ENCODE measurements at regions not wholly inside any gene's neighbourhood (a gene's known extent, or its start where the extent isn't known, plus 50 kb on each side); places are given as distances from the start of the nearest gene placed in this dataset.

DNA sequence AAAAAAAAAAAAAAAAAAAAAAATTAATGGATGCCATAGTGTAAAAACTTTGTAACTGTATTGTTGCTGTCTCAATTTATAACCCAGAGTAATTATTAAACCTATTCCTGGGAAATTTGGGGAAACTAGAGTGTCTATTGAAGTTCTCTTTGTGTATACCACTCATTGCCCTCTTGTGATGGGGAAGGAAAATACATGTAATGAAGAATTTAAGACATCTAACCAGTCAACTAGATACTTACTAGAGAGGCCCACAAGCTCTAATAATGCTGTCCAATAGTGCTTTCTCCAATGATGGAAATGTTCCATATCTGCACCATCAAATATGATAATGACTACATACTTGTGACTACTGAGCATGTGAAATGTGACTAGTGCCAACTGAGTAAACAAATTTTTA lies 168.5 kb upstream of the SLC39A10 start:
- H3K9me3 ChIP-seq (ENCODE audit: low read length), result no peaks in the 10 kb centered on the region
- TF ChIP-seq CTCF (conservative IDR thresholded peaks at IDR 0.05; ENCODE audit: low read depth, low read length), result no peak
- no peak for TF ChIP-seq EZH2phosphoT487 (IDR thresholded peaks at IDR 0.05; ENCODE audit: borderline replicate concordance, low read length)
- TF ChIP-seq EZH2 (IDR thresholded peaks at IDR 0.05; ENCODE audit: low read length, unreplicated experiment), result no peak
- H4K20me1 ChIP-seq (ENCODE audit: low read length), result no peaks in the 10 kb centered on the region
- H2AFZ ChIP-seq (ENCODE audit: low read length), result no peak overlapping the region
- H3K4me3 ChIP-seq (ENCODE audit: low read length), result no peak overlapping the region
- no peak overlapping the region for H3K4me2 ChIP-seq (ENCODE audit: low read length)
- ATAC-seq, result no peak
- no peak overlapping the region for H3K27ac ChIP-seq (ENCODE audit: low read length)
- DNase-seq, result no peak
- no TSS peak for BruUV-seq (replicated peaks)
- H3F3A ChIP-seq (ENCODE audit: low read length, unreplicated experiment), result no peaks in the 10 kb centered on the region
- ChIA-PET CTCF (no interaction called here), POLR2A (ENCODE audit: unreplicated experiment) (no interaction called here)
- H3K79me2 ChIP-seq (ENCODE audit: low read length), result no peaks in the 10 kb centered on the region
- H3K9me2 ChIP-seq (replicated peaks; ENCODE audit: low read length), result no peaks in the 10 kb centered on the region
- no peaks in the 10 kb centered on the region for H3K27me3 ChIP-seq (ENCODE audit: low read length)
- no peak overlapping the region for H3K9ac ChIP-seq (ENCODE audit: low read length)
- no peaks in the 10 kb centered on the region for H3K36me3 ChIP-seq (ENCODE audit: low read depth, low read length)
- intact Hi-C loops (cut with micrococcal nuclease), result loop anchor here (10.0 kb wide), 1 partner anchor 556 kb away; no protein-coding TSS in a partner anchor
- H3K4me1 ChIP-seq (ENCODE audit: insufficient read depth, low read length), result peaks cover 16% of the 10 kb centered on the region

DNA sequence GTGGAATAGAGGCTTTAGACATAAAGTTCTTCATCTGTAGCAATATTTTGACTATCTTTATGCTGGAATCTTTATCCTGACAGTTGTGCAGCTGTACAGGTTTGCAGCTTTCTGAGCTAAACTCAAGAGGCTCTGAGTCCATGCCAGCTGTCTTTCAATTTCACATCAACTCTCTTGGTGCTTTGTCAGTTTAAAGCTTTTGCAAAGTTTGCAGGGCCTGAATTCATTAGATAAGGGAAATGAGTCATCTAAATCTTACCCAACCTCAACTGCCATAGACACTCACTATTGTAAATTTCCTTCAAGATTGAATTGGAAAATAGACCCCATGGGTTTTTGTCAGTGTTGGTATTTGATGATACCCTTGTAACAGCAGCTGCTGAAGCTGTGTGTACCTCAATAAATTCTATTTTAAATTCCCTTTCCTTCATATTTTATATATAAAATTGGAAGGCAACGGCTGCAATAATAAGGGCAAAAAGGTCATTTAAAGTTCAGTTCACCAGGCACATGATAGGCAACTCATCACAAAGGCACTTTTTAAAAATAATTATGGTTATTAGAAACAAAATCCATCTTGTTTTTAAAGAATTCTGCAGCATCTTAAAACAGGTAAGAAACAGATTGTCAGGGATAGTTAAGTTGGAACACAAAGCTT lies 169.9 kb upstream of the SLC39A10 start:
- Histone ChIP-seq H3F3A (ENCODE audit: low read length, unreplicated experiment) (no peaks in the 10 kb centered on the region), H3K9ac (ENCODE audit: low read length) (no peak overlapping the region), H3K27ac (ENCODE audit: low read length) (no peak overlapping the region), H3K4me1 (ENCODE audit: insufficient read depth, low read length) (peaks cover 16% of the 10 kb centered on the region), H3K4me2 (ENCODE audit: low read length) (peak overlapping the region; percentile 14; the same call in 1 of the 2 replicates), H3K9me3 (ENCODE audit: low read length) (no peaks in the 10 kb centered on the region), H2AFZ (ENCODE audit: low read length) (no peak overlapping the region; the same call in 1 of the 2 replicates), H3K79me2 (ENCODE audit: low read length) (no peaks in the 10 kb centered on the region), H3K9me2 (replicated peaks; ENCODE audit: low read length) (no peaks in the 10 kb centered on the region), H3K27me3 (ENCODE audit: low read length) (no peaks in the 10 kb centered on the region), H3K36me3 (ENCODE audit: low read depth, low read length) (no peaks in the 10 kb centered on the region), H4K20me1 (ENCODE audit: low read length) (no peaks in the 10 kb centered on the region), H3K4me3 (ENCODE audit: low read length) (no peak overlapping the region)
- CTCF ChIA-PET, result no interaction called here
- POLR2A ChIA-PET (ENCODE audit: unreplicated experiment), result no interaction called here
- ATAC-seq (peak; percentile 69), DNase-seq (peak; percentile 75)
- TF ChIP-seq EZH2 (IDR thresholded peaks at IDR 0.05; ENCODE audit: low read length, unreplicated experiment) (no peak), EZH2phosphoT487 (IDR thresholded peaks at IDR 0.05; ENCODE audit: borderline replicate concordance, low read length) (no peak), CTCF (conservative IDR thresholded peaks at IDR 0.05; ENCODE audit: low read depth, low read length) (no peak)
- intact Hi-C loops (cut with micrococcal nuclease), result loop anchor here (10.0 kb wide), 1 partner anchor 558 kb away; no protein-coding TSS in a partner anchor
- BruUV-seq (replicated peaks), result no TSS peak

DNA sequence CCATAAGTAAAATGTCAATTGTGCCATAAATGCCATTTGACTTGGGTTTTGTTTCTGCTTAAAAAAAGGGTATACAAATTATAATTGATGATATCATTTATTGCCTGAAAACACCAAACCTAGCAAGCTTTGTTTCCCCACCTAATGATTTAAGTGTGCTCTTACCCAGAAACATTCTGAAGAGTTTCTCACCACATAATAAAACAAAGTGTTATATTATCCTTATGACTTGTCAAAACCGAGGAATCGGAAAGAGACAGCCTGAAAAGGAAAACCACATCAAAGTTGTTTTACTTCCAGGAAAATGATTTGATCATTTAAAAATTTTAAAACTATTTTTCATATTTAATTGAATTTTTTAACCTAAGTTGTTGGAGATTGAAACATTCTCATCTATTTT lies 170.5 kb upstream of the SLC39A10 start:
- DNase-seq (no peak), ATAC-seq (no peak)
- no peak overlapping the region for H3K4me2 ChIP-seq (ENCODE audit: low read length)
- CTCF ChIA-PET, result no interaction called here
- POLR2A ChIA-PET (ENCODE audit: unreplicated experiment), result no interaction called here
- TF ChIP-seq CTCF (conservative IDR thresholded peaks at IDR 0.05; ENCODE audit: low read depth, low read length) (no peak), EZH2phosphoT487 (IDR thresholded peaks at IDR 0.05; ENCODE audit: borderline replicate concordance, low read length) (no peak), EZH2 (IDR thresholded peaks at IDR 0.05; ENCODE audit: low read length, unreplicated experiment) (no peak)
- BruUV-seq (replicated peaks), result no TSS peak
- H3K36me3 ChIP-seq (ENCODE audit: low read depth, low read length), result no peaks in the 10 kb centered on the region
- no peaks in the 10 kb centered on the region for H3F3A ChIP-seq (ENCODE audit: low read length, unreplicated experiment)
- no peaks in the 10 kb centered on the region for H3K9me2 ChIP-seq (replicated peaks; ENCODE audit: low read length)
- H3K9ac ChIP-seq (ENCODE audit: low read length), result no peak overlapping the region
- H3K27ac ChIP-seq (ENCODE audit: low read length), result no peak overlapping the region
- no peaks in the 10 kb centered on the region for H4K20me1 ChIP-seq (ENCODE audit: low read length)
- H3K79me2 ChIP-seq (ENCODE audit: low read length), result no peaks in the 10 kb centered on the region
- H3K9me3 ChIP-seq (ENCODE audit: low read length), result no peaks in the 10 kb centered on the region
- intact Hi-C loops (cut with micrococcal nuclease), result loop anchor here (10.0 kb wide), 1 partner anchor 558 kb away; no protein-coding TSS in a partner anchor
- peaks cover 16% of the 10 kb centered on the region for H3K4me1 ChIP-seq (ENCODE audit: insufficient read depth, low read length)
- no peaks in the 10 kb centered on the region for H3K27me3 ChIP-seq (ENCODE audit: low read length)
- H3K4me3 ChIP-seq (ENCODE audit: low read length), result no peak overlapping the region
- no peak overlapping the region for H2AFZ ChIP-seq (ENCODE audit: low read length)
